K562 (cell line): ENCODE measurements at regions not wholly inside any gene's neighbourhood (a gene's known extent, or its start where the extent isn't known, plus 50 kb on each side); places are given as distances from the start of the nearest gene placed in this dataset.

Experiments
- ATAC-seq: fragments of 200-7000 bp; cut with Tn5 transposase; 3 replicates; pipeline ENCODE4 v1.9.1; 2020; ENCODE audit warnings: moderate library complexity
- BruUV-seq: library from RNA; stranded (reverse); fragments of 400-500 nt; replicated peaks from 2 replicates; lab custom pipeline; 2021; lab: Mats Ljungman, UMichigan
- CTCF ChIA-PET: fragments of 300-600 bp; formaldehyde crosslinking; extraction: SDS; loops from one replicate; lab custom pipeline; 2021; ENCODE audit warnings: low intra/inter-chr PET ratio; lab: Yijun Ruan, JAX
- POLR2A ChIA-PET: fragments of 300-600, 350-650 bp; sonication (Branson Sonifier 250); formaldehyde crosslinking; extraction: SDS; loops from one replicate; lab custom pipeline; 2021; ENCODE audit warnings: antibody characterized with exemption, inconsistent platforms; lab: Yijun Ruan, JAX
- DNase-seq, 4 experiments: peaks; one replicate each; pipeline versions ENCODE4 v3.0.0 to v3.0.0-alpha.2; 2011 to 2018; ENCODE audit warnings: low spot score in 3 of 4, mixed read lengths in 3 of 4; ENCODE audit errors: extremely low read depth in 1 of 4
- FAIRE-seq: peaks from 2 replicates; lab custom pipeline; 2011; peaks lifted over from hg19 to GRCh38; lab: Jason Lieb, UNC
- H2AFZ ChIP-seq: 2 replicates; pipeline ENCODE4 v1.6.0; 2011; ENCODE audit warnings: low read depth, low read length, control low read depth, inconsistent platforms
- H3K27ac ChIP-seq: fragments of 200-600 bp; 3 replicates; pipeline ENCODE4 v1.8.0; 2011; ENCODE audit warnings: low read depth, mild to moderate bottlenecking, control low read depth, inconsistent platforms, low read length, moderate library complexity, mixed read lengths; ENCODE audit errors: extremely low read depth
- H3K27me3 ChIP-seq, 2 experiments: fragments of 300-600 bp in 1 of 2; 2 replicates in 1 of 2; 3 replicates in 1 of 2; pipeline versions ENCODE4 v1.6.0 to v1.8.0; 2011; ENCODE audit warnings: inconsistent platforms in 2 of 2, low read length in 2 of 2, mild to moderate bottlenecking in 1 of 2, mixed read lengths in 1 of 2, moderate library complexity in 1 of 2; ENCODE audit not compliant: control insufficient read depth in 2 of 2, insufficient read depth in 2 of 2
- H3K36me3 ChIP-seq: fragments of 300-600 bp; 3 replicates; pipeline ENCODE4 v1.8.0; 2011; ENCODE audit warnings: mild to moderate bottlenecking, low read length, inconsistent platforms; ENCODE audit not compliant: control insufficient read depth, insufficient read depth
- H3K4me1 ChIP-seq, 2 experiments: fragments of 200-600 bp in 1 of 2; replicated peaks in 1 of 2; 2 replicates in 1 of 2; 3 replicates in 1 of 2; pipeline versions ENCODE4 v1.5.1 to v1.8.0; 2011; ENCODE audit warnings: inconsistent platforms in 2 of 2, low read length in 2 of 2, mild to moderate bottlenecking in 1 of 2, mixed read lengths in 1 of 2, moderate library complexity in 1 of 2; ENCODE audit not compliant: control insufficient read depth in 2 of 2, insufficient read depth in 2 of 2
- H3K4me2 ChIP-seq: 2 replicates; pipeline ENCODE4 v1.6.1; 2011; ENCODE audit warnings: low read length, control low read depth, inconsistent platforms, mixed read lengths; ENCODE audit not compliant: insufficient read depth
- H3K4me3 ChIP-seq: fragments of 200-600 bp; sonication (generic), shearing (Covaris generic); 2 replicates; pipeline ENCODE4 v1.5.1; 2016; ENCODE audit warnings: control low read depth, inconsistent platforms
- H3K79me2 ChIP-seq: fragments of 200-600 bp; 3 replicates; pipeline ENCODE4 v1.8.0; 2011; ENCODE audit warnings: low read length, inconsistent platforms; ENCODE audit not compliant: control insufficient read depth, insufficient read depth
- H3K9ac ChIP-seq, 2 experiments: 2 replicates each; pipeline versions ENCODE4 v1.6.0 to v1.6.1; 2011; ENCODE audit warnings: low read depth in 2 of 2, low read length in 2 of 2, control low read depth in 1 of 2, inconsistent platforms in 1 of 2, mild to moderate bottlenecking in 1 of 2, mixed read lengths in 1 of 2; ENCODE audit not compliant: insufficient read depth in 1 of 2
- H3K9me1 ChIP-seq: one replicate; pipeline ENCODE4 v1.6.0; 2011; ENCODE audit warnings: inconsistent platforms, mild to moderate bottlenecking, low read length, moderate library complexity; ENCODE audit not compliant: control insufficient read depth, insufficient read depth
- H3K9me3 ChIP-seq: replicated peaks from 2 replicates; pipeline ENCODE4 v1.5.1; 2011; ENCODE audit warnings: low read depth, low read length, inconsistent platforms; ENCODE audit not compliant: control insufficient read depth, insufficient read depth
- H4K20me1 ChIP-seq: replicated peaks from 2 replicates; pipeline ENCODE4 v1.6.1; 2011; ENCODE audit warnings: low read length, inconsistent platforms, mixed read lengths; ENCODE audit not compliant: control insufficient read depth, insufficient read depth
- CTCF ChIP-seq, 3 experiments: IDR thresholded peaks in 2 of 3; conservative IDR thresholded peaks in 1 of 3; 2 replicates each; pipeline ENCODE4 v1.5.1; 2011 to 2012; ENCODE audit warnings: low read length in 3 of 3, mild to moderate bottlenecking in 3 of 3, control low read depth in 2 of 3, improper control_type of control experiment in 1 of 3, inconsistent platforms in 1 of 3, low read depth in 1 of 3, mixed read lengths in 1 of 3, moderate library complexity in 1 of 3; ENCODE audit not compliant: insufficient read depth in 2 of 3
- RFX1 ChIP-seq: fragments of 450-650 bp; IDR thresholded peaks from 2 replicates; pipeline ENCODE4 v1.6.1; 2016; ENCODE audit warnings: mild to moderate bottlenecking, moderate library complexity
- WGBS: fragments of 100-300 bp; shearing (Covaris generic); methylation state at CpG from one replicate; pipeline ENCODE4 v1.1.6; 2016; ENCODE audit warnings: low coverage, mixed read lengths; ENCODE audit not compliant: insufficient coverage; ENCODE audit errors: missing lambda C conversion rate; 5-methylcytosine and 5-hydroxymethylcytosine counted together
- in situ Hi-C: fragments of 300-500 bp; cut with MboI; formaldehyde crosslinking; loops from 4 replicates; pipeline ENCODE4 v1.15.0; 2018; ENCODE audit warnings: inconsistent platforms, mixed read lengths
- intact Hi-C: fragments of 100-400 bp; cut with micrococcal nuclease; formaldehyde crosslinking; loops from 2 replicates; pipeline ENCODE4 v1.14.2; 2022

GRCh38 chr14:21825149-21825743 lies 151.6 kb upstream of the OR4E1 start:
- intact Hi-C loops = no loop called here
- H3K4me3 ChIP-seq = no peak overlapping the region

More at GRCh38 chr14:21825149-21825743, 151.6 kb upstream of the OR4E1 start:
- no peaks in the 10 kb centered on the region for H3K36me3 ChIP-seq
- ATAC-seq (peak; percentile 86), FAIRE-seq (peak; percentile 80), DNase-seq (peak; percentile 38 to 62 (median 52))
- CTCF ChIA-PET = no interaction called here
- no peaks in the 10 kb centered on the region for H3K4me1 ChIP-seq
- H3K9me3 ChIP-seq = no peaks in the 10 kb centered on the region
- H3K9ac ChIP-seq = no peak overlapping the region
- no peak overlapping the region for H3K4me2 ChIP-seq
- no peaks in the 10 kb centered on the region for H4K20me1 ChIP-seq
- H3K27ac ChIP-seq = no peak overlapping the region
- H3K79me2 ChIP-seq = no peaks in the 10 kb centered on the region
- TF ChIP-seq RFX1 = no peak
- TF ChIP-seq CTCF (IDR thresholded peaks at IDR 0.05 in 2 of 3, conservative IDR thresholded peaks at IDR 0.05 in 1 of 3; ENCODE audit: insufficient read depth in 2 of 3, low read depth in 1 of 3, low read length in 3 of 3) = peak; percentile 55 to 76 (median 62)
- WGBS = 2% methylated on average over 4 of the region's 4 CpGs
- BruUV-seq = no TSS peak
- POLR2A ChIA-PET = interaction anchor here (0.6 kb wide), 1 partner anchor 21 kb away, joined by 3 read pairs; no protein-coding TSS in a partner anchor
- no peaks in the 10 kb centered on the region for H3K27me3 ChIP-seq
- H3K9me1 ChIP-seq = no peaks in the 10 kb centered on the region
- in situ Hi-C loops = no loop called here
- H2AFZ ChIP-seq = no peak overlapping the region
